ENCODE measurements at regions not wholly inside any gene's neighbourhood (a gene's known extent, or its start where the extent isn't known, plus 50 kb on each side); places are given as distances from the start of the nearest gene placed in this dataset.

GRCh38 chr4:115294717-115295116 lies 181.3 kb upstream of the NDST4 start:
- H3K4me1 ChIP-seq = no peaks in the 10 kb centered on the region
- no peak overlapping the region for H3K4me3 ChIP-seq
- H3K27me3 ChIP-seq = no peaks in the 10 kb centered on the region
- TF ChIP-seq POLR2A (IDR thresholded peaks at IDR 0.05) (no peak), EP300 (IDR thresholded peaks at IDR 0.05) (no peak), POLR2AphosphoS5 (IDR thresholded peaks at IDR 0.05) (no peak)
- TF ChIP-seq, protein P1, sequence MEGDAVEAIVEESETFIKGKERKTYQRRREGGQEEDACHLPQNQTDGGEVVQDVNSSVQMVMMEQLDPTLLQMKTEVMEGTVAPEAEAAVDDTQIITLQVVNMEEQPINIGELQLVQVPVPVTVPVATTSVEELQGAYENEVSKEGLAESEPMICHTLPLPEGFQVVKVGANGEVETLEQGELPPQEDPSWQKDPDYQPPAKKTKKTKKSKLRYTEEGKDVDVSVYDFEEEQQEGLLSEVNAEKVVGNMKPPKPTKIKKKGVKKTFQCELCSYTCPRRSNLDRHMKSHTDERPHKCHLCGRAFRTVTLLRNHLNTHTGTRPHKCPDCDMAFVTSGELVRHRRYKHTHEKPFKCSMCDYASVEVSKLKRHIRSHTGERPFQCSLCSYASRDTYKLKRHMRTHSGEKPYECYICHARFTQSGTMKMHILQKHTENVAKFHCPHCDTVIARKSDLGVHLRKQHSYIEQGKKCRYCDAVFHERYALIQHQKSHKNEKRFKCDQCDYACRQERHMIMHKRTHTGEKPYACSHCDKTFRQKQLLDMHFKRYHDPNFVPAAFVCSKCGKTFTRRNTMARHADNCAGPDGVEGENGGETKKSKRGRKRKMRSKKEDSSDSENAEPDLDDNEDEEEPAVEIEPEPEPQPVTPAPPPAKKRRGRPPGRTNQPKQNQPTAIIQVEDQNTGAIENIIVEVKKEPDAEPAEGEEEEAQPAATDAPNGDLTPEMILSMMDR (IDR thresholded peaks at IDR 0.05) = no peak
- no peak for DNase-seq
- 61 to 68% methylated on average over 1 of the region's 1 CpG for WGBS, 2 donors
- H3K36me3 ChIP-seq = no peaks in the 10 kb centered on the region
- H3K9me3 ChIP-seq = no peaks in the 10 kb centered on the region
- no peak overlapping the region for H3K27ac ChIP-seq
- intact Hi-C loops (cut with DNase I) = no loop called here

- Histone ChIP-seq H3K9me3 (no peaks in the 10 kb centered on the region), H3K36me3 (no peaks in the 10 kb centered on the region), H3K4me1 (no peaks in the 10 kb centered on the region), H3K27me3 (no peaks in the 10 kb centered on the region), H3K4me3 (no peak overlapping the region), H3K27ac (no peak overlapping the region)
- intact Hi-C loops (cut with DNase I) = no loop called here
- DNase-seq = no peak
- TF ChIP-seq EP300 (IDR thresholded peaks at IDR 0.05) (no peak), POLR2AphosphoS5 (IDR thresholded peaks at IDR 0.05) (no peak), POLR2A (IDR thresholded peaks at IDR 0.05) (no peak)
- TF ChIP-seq, protein P1 (IDR thresholded peaks at IDR 0.05) = no peak
- WGBS, 2 donors = 90 to 96% methylated on average over 1 of the region's 1 CpG
These were observed 179.7 kb upstream of the NDST4 start for GRCh38 chr4:115293093-115293462.

DNA sequence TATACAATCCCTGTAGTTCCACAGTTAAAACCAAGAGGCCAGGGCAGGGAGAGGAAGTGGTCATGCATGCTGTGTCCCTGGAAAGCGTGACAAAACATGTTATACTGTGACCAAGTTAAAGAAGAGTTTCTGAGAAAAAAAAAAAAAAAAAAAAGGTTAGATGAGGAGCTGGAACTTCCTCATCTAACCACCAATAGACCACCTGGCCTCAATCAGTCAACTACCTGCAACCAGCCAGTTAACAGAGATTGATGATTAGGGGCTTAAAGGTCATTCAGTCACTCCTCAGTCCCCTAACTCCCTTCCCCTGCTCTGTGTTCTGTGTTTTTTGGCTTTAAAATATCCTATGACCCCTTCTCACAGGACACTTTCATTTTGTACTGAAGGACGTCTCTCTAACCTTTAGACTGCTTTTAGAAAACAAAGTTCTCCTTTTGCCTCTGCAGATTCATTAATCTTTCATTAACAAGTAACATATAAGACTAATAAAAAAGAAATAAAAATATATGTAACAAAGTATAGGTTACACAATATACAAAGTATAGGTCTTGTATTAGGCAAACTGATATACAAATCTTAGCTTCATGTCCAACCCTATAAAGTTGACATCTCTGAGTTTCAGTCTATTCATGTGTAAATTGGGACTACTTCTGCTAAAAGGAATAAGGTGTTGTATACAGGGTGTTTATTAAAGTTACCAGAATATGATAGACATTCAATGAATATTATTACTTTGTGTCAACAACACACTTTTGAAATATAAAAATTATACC lies 179.1 kb upstream of the NDST4 start:
- no peak for DNase-seq
- no peaks in the 10 kb centered on the region for H3K4me1 ChIP-seq
- H3K4me3 ChIP-seq = no peak overlapping the region
- H3K36me3 ChIP-seq = no peaks in the 10 kb centered on the region
- TF ChIP-seq, protein P1 (IDR thresholded peaks at IDR 0.05) = no peak
- TF ChIP-seq POLR2A (IDR thresholded peaks at IDR 0.05) = no peak
- no peak for TF ChIP-seq POLR2AphosphoS5 (IDR thresholded peaks at IDR 0.05)
- no peak for TF ChIP-seq EP300 (IDR thresholded peaks at IDR 0.05)
- no peak overlapping the region for H3K27ac ChIP-seq
- intact Hi-C loops (cut with DNase I) = no loop called here
- WGBS, 2 donors = 42 to 57% methylated on average over 2 of the region's 2 CpGs
- no peaks in the 10 kb centered on the region for H3K9me3 ChIP-seq
- no peaks in the 10 kb centered on the region for H3K27me3 ChIP-seq

DNA sequence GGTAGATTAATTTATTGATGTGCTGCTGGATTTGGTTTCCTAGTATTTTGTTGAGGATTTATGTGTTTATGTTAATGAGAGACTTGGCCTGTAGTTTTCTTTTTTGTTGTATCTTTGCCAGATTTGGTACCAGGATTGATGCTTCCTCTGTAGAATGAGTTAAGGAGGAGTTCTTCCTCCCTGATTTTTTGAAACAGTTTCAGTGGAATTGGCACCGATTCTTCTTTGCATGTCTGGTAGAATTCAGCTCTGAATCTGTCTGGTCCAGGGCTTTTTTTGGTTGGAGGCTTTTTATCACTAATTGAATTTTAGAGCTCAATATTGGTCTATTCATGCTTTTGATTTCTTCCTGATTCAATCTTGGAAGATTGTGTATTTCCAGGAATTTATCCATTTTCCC lies 174.0 kb upstream of the NDST4 start:
- DNase-seq = no peak
- 80 to 81% methylated on average over 1 of the region's 1 CpG for WGBS, 2 donors
- intact Hi-C loops (cut with DNase I) = no loop called here

More for the DNA sequence above, 174.0 kb upstream of the NDST4 start:
- Histone ChIP-seq H3K4me1 (no peaks in the 10 kb centered on the region), H3K27ac (no peak overlapping the region), H3K4me3 (no peak overlapping the region), H3K27me3 (no peaks in the 10 kb centered on the region), H3K36me3 (no peaks in the 10 kb centered on the region), H3K9me3 (no peaks in the 10 kb centered on the region)
- TF ChIP-seq POLR2A (IDR thresholded peaks at IDR 0.05) (no peak), POLR2AphosphoS5 (IDR thresholded peaks at IDR 0.05) (no peak), EP300 (IDR thresholded peaks at IDR 0.05) (no peak)
- TF ChIP-seq, protein P1 (IDR thresholded peaks at IDR 0.05) = no peak

All from sigmoid colon (tissue), 6 donors.